ENCODE measurements at regions not wholly inside any gene's neighbourhood (a gene's known extent, or its start where the extent isn't known, plus 50 kb on each side); places are given as distances from the start of the nearest gene placed in this dataset.
"Not testable (repeated sequence)": the region's sequence is repeated elsewhere in the genome, so short reads cannot be mapped to it uniquely, and the experiment has no call there.

DNA sequence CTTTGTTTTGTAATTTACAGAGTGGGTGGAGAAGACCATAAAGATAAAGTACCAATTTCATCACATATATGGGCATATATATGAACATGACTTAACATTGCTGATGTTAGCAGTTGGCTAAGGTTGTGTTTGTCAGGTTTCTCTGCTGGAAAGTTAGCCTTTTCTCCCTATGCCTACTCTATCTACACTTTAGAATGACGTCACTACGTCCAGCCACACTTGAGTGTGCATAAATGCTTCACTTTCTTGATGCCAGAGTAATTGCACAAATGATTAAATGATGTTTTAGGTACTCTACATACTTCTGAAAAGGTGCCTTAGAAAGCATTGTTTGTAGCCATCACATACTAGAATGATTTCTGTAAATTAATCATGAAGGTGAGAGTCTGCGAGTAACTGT, 759.2 kb upstream of the MGAT4C start:
- TF ChIP-seq, protein P1, sequence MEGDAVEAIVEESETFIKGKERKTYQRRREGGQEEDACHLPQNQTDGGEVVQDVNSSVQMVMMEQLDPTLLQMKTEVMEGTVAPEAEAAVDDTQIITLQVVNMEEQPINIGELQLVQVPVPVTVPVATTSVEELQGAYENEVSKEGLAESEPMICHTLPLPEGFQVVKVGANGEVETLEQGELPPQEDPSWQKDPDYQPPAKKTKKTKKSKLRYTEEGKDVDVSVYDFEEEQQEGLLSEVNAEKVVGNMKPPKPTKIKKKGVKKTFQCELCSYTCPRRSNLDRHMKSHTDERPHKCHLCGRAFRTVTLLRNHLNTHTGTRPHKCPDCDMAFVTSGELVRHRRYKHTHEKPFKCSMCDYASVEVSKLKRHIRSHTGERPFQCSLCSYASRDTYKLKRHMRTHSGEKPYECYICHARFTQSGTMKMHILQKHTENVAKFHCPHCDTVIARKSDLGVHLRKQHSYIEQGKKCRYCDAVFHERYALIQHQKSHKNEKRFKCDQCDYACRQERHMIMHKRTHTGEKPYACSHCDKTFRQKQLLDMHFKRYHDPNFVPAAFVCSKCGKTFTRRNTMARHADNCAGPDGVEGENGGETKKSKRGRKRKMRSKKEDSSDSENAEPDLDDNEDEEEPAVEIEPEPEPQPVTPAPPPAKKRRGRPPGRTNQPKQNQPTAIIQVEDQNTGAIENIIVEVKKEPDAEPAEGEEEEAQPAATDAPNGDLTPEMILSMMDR (IDR thresholded peaks at IDR 0.05; ENCODE audit: insufficient read depth, low read depth, low read length, missing control alignments), result no peak
- no peak for DNase-seq (ENCODE audit: low read depth)
- no peak overlapping the region for H3K4me3 ChIP-seq (ENCODE audit: low read depth, low read length)

DNA sequence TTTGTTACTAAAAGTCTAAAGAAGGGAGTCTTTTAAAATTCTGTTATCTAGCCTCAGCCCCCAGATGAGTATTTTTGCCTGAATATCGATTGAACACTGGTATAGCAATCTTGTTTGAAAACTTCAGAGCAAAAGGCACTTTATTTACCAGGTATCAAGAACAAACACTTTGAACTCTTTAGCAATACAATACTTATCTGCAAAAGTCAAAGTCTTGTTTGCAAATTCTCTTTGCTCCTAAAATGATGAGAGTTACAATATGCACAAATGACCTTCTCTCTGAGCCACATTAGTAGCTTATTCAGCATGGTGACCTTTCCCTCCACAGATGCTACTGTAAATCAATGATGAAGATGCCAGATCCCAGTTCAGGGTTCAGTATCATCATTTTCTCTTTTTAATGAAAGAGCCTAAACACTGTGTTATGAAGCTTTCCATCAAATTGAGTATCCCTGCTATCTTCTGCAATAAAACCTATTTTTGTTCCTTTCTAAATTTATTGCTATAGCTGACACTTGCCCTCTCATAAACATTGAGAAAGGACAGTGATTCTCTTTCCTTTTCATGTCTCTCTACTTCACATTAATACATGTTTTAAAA, 752.7 kb upstream of the MGAT4C start:
- H3K4me3 ChIP-seq (ENCODE audit: low read depth, low read length), result no peak overlapping the region
- TF ChIP-seq, protein P1 (IDR thresholded peaks at IDR 0.05; ENCODE audit: insufficient read depth, low read depth, low read length, missing control alignments), result no peak
- no peak for DNase-seq (ENCODE audit: low read depth)

DNA sequence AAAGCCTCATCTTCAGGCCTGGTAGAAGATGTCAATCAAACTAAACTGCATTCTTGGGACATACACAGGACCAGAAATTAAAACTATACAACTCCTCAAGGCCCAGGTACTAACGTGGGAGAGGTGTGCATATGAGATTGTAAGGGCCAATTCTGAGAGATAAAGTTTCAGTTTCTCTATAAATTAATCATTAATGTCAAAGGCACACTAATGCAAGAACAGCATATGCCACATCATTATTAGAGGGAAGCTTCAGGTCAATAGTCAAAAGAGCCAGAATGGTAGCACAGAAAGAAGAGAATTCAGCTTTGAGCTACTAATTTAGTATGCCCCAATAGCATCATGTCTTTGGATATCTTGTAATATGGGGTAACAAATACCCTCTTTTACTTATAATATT, 744.9 kb upstream of the MGAT4C start:
- TF ChIP-seq, protein P1 (IDR thresholded peaks at IDR 0.05; ENCODE audit: insufficient read depth, low read depth, low read length, missing control alignments), result no peak
- no peak overlapping the region for H3K4me3 ChIP-seq (ENCODE audit: low read depth, low read length)
- no peak for DNase-seq (ENCODE audit: low read depth)

DNA sequence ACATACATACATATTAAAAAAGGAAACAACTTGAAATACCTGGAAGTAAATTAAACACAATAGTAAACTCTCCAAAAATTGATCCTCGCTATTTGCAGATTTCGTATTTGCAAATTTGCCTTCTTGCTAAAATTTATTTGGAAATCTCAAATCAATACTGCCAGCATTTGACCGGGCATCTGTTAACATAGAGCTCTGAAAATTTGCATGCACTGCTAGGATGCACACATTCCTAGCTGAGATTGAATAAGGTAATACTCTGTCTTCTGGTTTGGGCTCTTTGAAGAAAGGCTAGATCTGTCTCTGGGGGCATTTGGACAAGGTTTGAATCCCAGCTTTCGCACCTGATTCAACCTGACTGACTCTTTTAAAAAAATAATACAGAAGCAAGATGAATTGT, 729.1 kb upstream of the MGAT4C start:
- no peak overlapping the region for H3K4me3 ChIP-seq (ENCODE audit: low read depth, low read length)
- no peak for DNase-seq (ENCODE audit: low read depth)
- TF ChIP-seq, protein P1 (IDR thresholded peaks at IDR 0.05; ENCODE audit: insufficient read depth, low read depth, low read length, missing control alignments), result no peak

DNA sequence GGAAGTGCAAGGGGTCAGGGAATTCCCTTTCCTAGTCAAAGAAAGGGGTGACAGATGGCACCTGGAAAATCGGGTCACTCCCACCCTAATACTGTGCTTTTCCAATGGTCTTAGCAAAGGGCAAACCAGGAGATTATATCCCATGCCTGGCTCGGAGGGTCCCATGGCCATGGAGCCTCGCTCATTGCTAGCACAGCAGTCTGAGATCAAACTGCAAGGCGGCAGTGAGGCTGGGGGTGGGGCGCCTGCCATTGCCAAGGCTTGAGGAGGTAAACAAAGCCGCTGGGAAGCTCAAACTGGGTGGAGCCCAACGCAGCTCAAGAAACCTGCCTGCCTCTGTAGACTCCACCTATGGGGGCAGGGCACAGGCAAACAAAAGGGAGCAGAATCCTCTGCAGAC, 714.4 kb upstream of the MGAT4C start:
- DNase-seq (ENCODE audit: low read depth); H3K4me3 ChIP-seq (ENCODE audit: low read depth, low read length): not testable (repeated sequence)

DNA sequence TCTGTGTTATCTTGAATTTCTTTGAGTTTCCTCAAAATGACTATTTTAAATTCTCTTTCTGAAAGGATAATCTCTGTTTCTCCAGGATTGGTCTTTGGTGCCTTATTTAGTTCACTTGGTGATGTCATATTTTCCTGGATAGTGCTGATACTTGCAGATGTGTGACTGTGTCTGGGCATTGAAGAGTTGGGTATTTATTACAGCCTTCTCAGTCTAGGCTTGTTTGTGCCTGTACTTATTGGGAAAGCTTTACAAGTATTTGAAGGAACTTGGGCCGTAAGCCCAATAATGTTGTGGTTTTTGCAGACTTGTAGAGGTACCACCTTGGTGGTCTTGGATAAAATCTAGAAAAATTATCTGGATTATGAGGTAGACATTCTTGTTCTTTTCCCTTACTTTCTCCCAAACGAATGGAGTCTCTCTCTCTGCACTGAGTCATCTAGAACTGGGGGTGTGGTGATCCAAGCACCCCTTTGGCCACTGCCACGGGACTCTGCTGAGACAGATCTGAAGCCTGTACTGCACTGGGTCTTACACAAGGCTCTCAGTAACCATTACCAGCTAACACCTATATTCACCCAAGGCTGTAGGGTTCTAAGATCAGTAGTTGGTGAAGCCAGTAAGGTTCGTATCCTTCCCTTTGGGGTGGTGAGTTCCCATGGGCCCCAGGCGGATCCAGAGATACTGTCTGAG, 703.7 kb upstream of the MGAT4C start:
- TF ChIP-seq, protein P1 (IDR thresholded peaks at IDR 0.05; ENCODE audit: insufficient read depth, low read depth, low read length, missing control alignments), result no peak
- DNase-seq (ENCODE audit: low read depth), result no peak
- no peak overlapping the region for H3K4me3 ChIP-seq (ENCODE audit: low read depth, low read length)

DNA sequence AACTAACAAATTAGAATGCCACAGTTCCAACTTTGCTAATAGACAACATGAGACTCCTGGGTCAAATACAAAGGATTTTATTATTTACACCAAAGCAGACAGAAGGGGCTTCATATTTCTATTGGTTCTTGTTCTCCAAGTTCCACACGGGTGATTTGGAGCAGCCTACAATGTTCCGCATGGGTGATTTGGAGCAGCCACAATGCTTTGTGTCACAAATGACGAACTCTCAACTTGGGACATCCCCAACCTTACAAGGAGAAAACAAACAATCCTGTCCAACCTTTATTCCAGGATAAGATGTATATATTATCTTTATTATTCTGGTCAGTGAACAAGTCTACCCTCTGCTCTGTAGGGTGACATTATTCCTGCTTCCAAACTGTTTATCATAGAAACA, 694.3 kb upstream of the MGAT4C start:
- H3K4me3 ChIP-seq (ENCODE audit: low read depth, low read length), result no peak overlapping the region
- TF ChIP-seq, protein P1 (IDR thresholded peaks at IDR 0.05; ENCODE audit: insufficient read depth, low read depth, low read length, missing control alignments), result no peak
- DNase-seq (ENCODE audit: low read depth), result no peak

All from GM12865 (cell line).